A549 (cell line): ENCODE measurements at regions not wholly inside any gene's neighbourhood (a gene's known extent, or its start where the extent isn't known, plus 50 kb on each side); places are given as distances from the start of the nearest gene placed in this dataset.

Experiments
- ATAC-seq, 2 experiments: fragments of 200-7000 bp in 1 of 2; fragments of >200 bp in 1 of 2; cut with Nextera tagmentation in 1 of 2; cut with Tn5 transposase in 1 of 2; 3 replicates each; pipeline versions ENCODE4 v1.8.0 to v1.9.1; 2018 to 2020; ENCODE audit warnings: mild to moderate bottlenecking in 1 of 2, moderate library complexity in 1 of 2
- CTCF ChIA-PET: fragments of 300-600 bp; sonication (Branson Sonifier 250); formaldehyde crosslinking; extraction: SDS; loops from one replicate; lab custom pipeline; 2021; ENCODE audit warnings: antibody characterized with exemption, inconsistent platforms; lab: Yijun Ruan, JAX
- POLR2A ChIA-PET: fragments of 350-600 bp; formaldehyde crosslinking; extraction: SDS; loops from one replicate; lab custom pipeline; 2021; ENCODE audit warnings: antibody characterized with exemption, inconsistent platforms; lab: Yijun Ruan, JAX
- DNase-seq, 2 experiments: peaks; one replicate each; pipeline versions ENCODE4 v3.0.0 to v3.0.0-alpha.2; 2011 to 2016; ENCODE audit warnings: low read depth in 1 of 2, low spot score in 1 of 2
- FAIRE-seq: peaks from 2 replicates; lab custom pipeline; 2011; peaks lifted over from hg19 to GRCh38; lab: Jason Lieb, UNC
- H3K27ac ChIP-seq, 2 experiments: fragments of >200 bp; sonication (Bioruptor Twin); formaldehyde crosslinking; 3 replicates each; pipeline ENCODE4 v1.5.1; 2016 to 2017
- H3K4me1 ChIP-seq: fragments of >200 bp; sonication (Bioruptor Twin); formaldehyde crosslinking; 3 replicates; pipeline ENCODE4 v1.6.1; 2016
- H3K4me2 ChIP-seq: fragments of >200 bp; sonication (Bioruptor Twin); formaldehyde crosslinking; 3 replicates; pipeline ENCODE4 v1.6.1; 2016
- H3K4me3 ChIP-seq: fragments of >200 bp; sonication (Bioruptor Twin); formaldehyde crosslinking; 3 replicates; pipeline ENCODE4 v1.5.1; 2016
- H3K9me3 ChIP-seq: fragments of >200 bp; sonication (Bioruptor Twin); formaldehyde crosslinking; 3 replicates; pipeline ENCODE4 v1.6.1; 2016
- CTCF ChIP-seq: fragments of >200 bp; sonication (Bioruptor Twin); formaldehyde crosslinking; IDR thresholded peaks from 3 replicates; pipeline ENCODE4 v1.5.1; 2016
- ELK1 ChIP-seq: fragments of 150-350 bp; IDR thresholded peaks from 2 replicates; pipeline ENCODE4 v1.6.1; 2014; ENCODE audit warnings: low read depth, mild to moderate bottlenecking, low read length
- EP300 ChIP-seq, 2 experiments: fragments of >200 bp; sonication (Bioruptor Twin); formaldehyde crosslinking; IDR thresholded peaks; 2 replicates in 1 of 2; 3 replicates in 1 of 2; pipeline ENCODE4 v1.6.1; 2016 to 2017
- FOSB ChIP-seq: fragments of 250-450 bp; sonication (Bioruptor Pico); IDR thresholded peaks from 2 replicates; pipeline ENCODE4 v1.5.0; 2020; ENCODE audit warnings: mild to moderate bottlenecking, moderate library complexity
- GATA3 ChIP-seq: IDR thresholded peaks from 2 replicates; pipeline ENCODE4 v1.6.1; 2012; ENCODE audit warnings: borderline replicate concordance
- HDAC2 ChIP-seq: fragments of 200-600 bp; sonication (generic); IDR thresholded peaks from 2 replicates; pipeline ENCODE4 v1.6.1; 2016
- HMGXB4 ChIP-seq: fragments of 250-450 bp; sonication (Bioruptor Pico); IDR thresholded peaks from 2 replicates; pipeline ENCODE4 v1.5.0; 2021; ENCODE audit warnings: mild to moderate bottlenecking, moderate library complexity, borderline replicate concordance
- HOXB13 ChIP-seq: fragments of 250-450 bp; sonication (Bioruptor Pico); IDR thresholded peaks from 2 replicates; pipeline ENCODE4 v1.5.0; 2020; ENCODE audit warnings: low read depth, mild to moderate bottlenecking, moderate library complexity
- JUNB ChIP-seq: fragments of >200 bp; sonication (Bioruptor Twin); formaldehyde crosslinking; IDR thresholded peaks from 2 replicates; pipeline ENCODE4 v1.6.1; 2016
- KDM5A ChIP-seq: fragments of 200-600 bp; sonication (generic); IDR thresholded peaks from 2 replicates; pipeline ENCODE4 v1.6.1; 2016; ENCODE audit warnings: antibody characterized with exemption, mild to moderate bottlenecking
- MYC ChIP-seq: IDR thresholded peaks from 2 replicates; pipeline ENCODE4 v1.6.1; 2012; ENCODE audit warnings: mild to moderate bottlenecking, inconsistent platforms, low read length, improper control_type of control experiment, borderline replicate concordance
- NFE2L2 ChIP-seq: fragments of 150-350 bp; conservative IDR thresholded peaks from 2 replicates; pipeline ENCODE4 v1.6.1; 2014; ENCODE audit warnings: low read length
- NPAS2 ChIP-seq: fragments of 250-450 bp; sonication (Bioruptor Pico); IDR thresholded peaks from 2 replicates; pipeline ENCODE4 v1.8.0; 2022; ENCODE audit warnings: mild to moderate bottlenecking, moderate library complexity, borderline replicate concordance
- PBX3 ChIP-seq: IDR thresholded peaks from 2 replicates; pipeline ENCODE4 v1.6.1; 2012
- TFCP2L1 ChIP-seq: fragments of 250-450 bp; sonication (Bioruptor Pico); IDR thresholded peaks from 2 replicates; pipeline ENCODE4 v1.5.0; 2021; ENCODE audit warnings: mild to moderate bottlenecking
- ZNF302 ChIP-seq: fragments of 250-450 bp; sonication (Bioruptor Pico); IDR thresholded peaks from 2 replicates; pipeline ENCODE4 v1.9.0; 2021; ENCODE audit warnings: inconsistent platforms, mild to moderate bottlenecking, moderate library complexity
- ZSCAN20 ChIP-seq: fragments of 250-450 bp; sonication (Bioruptor Pico); IDR thresholded peaks from 2 replicates; pipeline ENCODE4 v1.8.0; 2022; ENCODE audit warnings: mild to moderate bottlenecking, moderate library complexity
- WGBS: methylation state at CpG from one replicate; pipeline ENCODE4 v1.1.6; 2017; ENCODE audit errors: missing lambda C conversion rate; 5-methylcytosine and 5-hydroxymethylcytosine counted together
- TF ChIP-seq, protein P1 (sequence below): IDR thresholded peaks from 2 replicates; pipeline ENCODE4 v1.6.1; 2012; ENCODE audit warnings: low read depth, borderline replicate concordance

DNA sequence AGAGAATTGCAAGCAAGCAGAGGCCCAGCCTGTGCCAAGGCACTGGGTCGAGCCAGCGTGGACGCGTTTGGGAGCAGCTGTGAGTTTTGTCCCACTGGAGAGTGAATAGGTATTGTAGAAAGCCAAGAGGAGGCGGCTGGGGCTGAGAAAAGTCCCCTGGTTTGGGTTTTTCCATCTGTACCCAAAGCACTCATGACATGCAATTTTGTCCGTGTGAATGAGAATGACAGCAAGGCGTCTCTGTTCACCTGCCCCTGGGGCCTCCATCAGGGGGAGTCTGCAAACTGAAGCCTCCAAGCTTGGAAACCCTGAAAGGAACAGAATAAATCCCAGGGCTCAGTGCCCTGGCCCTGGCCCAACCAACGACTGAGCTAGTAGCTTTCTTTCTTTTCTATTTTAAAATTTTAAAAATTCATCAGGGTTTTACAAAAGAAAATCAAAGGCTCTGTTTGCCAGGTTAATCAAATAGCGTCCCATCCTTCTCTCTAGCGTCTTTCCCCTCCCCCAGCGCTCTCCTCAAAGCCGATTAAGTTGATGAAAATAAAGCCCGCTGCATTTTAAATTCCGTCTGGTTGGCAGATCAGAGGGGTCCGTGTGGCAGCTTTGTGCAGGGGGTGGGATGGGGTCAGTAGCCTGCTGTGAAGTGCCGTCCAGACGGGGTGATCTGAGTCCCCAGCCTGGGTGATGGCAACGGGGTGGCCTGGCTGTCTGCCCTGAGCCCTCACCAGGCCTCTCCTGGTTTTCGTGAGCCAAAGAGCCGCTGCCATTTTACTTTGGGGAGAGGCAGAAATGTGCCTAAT lies 171.0 kb downstream of the KATNIP start:
- ChIA-PET CTCF (interaction anchor here (0.6 to 1.2 kb wide), 2 partner anchors 9 to 46 kb away, joined by 3 read pairs; no protein-coding TSS in a partner anchor), POLR2A (no interaction called here)
- Histone ChIP-seq H3K4me1 (no peaks in the 10 kb centered on the region), H3K27ac (no peak overlapping the region), H3K4me3 (no peak overlapping the region), H3K9me3 (no peaks in the 10 kb centered on the region), H3K4me2 (no peak overlapping the region)
- no peak for FAIRE-seq
- no peak for ATAC-seq
- no peak for DNase-seq
- WGBS = 90% methylated on average over 18 of the region's 20 CpGs
- TF ChIP-seq PBX3 = no peak
- no peak for TF ChIP-seq FOSB (CRISPR knock-in tag)
- TF ChIP-seq, protein P1, sequence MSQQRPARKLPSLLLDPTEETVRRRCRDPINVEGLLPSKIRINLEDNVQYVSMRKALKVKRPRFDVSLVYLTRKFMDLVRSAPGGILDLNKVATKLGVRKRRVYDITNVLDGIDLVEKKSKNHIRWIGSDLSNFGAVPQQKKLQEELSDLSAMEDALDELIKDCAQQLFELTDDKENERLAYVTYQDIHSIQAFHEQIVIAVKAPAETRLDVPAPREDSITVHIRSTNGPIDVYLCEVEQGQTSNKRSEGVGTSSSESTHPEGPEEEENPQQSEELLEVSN = no peak
- TF ChIP-seq JUNB = no peak
- no peak for TF ChIP-seq ZSCAN20 (CRISPR knock-in tag)
- TF ChIP-seq ELK1 = no peak
- no peak for TF ChIP-seq HDAC2
- no peak for TF ChIP-seq EP300 (IDR thresholded peaks at IDR 0.05)

DNA sequence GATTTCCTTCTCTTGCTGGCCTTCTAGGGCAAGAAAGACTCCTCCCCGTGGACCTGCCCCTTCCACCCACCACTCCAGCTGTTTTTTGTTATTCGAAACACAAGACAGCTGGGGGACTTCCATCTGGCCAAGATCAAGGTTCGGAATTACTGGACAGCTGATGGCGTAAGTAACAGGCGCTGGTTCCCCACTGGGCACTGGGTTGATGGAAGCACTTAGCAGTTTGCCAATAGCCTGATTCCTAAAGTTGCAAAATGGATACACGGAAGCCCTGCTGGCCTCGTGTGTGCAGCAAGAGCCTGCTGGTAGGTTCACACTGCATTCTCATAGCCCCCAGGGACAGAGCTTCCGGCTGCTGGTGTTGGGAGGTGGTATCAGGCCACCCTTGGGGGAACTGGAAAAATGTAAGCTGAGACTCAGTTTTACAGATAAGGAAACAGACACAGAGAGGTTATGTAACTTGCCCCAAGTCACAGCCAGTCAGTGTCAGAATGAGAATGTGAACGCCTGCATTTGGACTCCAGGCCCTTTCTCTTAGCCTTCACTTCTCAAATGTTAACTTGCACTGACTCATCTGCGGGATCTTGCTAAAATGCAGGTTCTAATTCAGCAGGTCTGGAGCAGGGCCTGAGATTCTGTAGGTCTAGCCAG lies 171.7 kb downstream of the KATNIP start:
- POLR2A ChIA-PET = no interaction called here
- CTCF ChIA-PET = interaction anchor here (1.5 kb wide), 1 partner anchor 23 kb away, joined by 4 read pairs; no protein-coding TSS in a partner anchor
- Histone ChIP-seq H3K4me2 (no peak overlapping the region), H3K27ac (no peak overlapping the region), H3K4me1 (no peaks in the 10 kb centered on the region)
- 90% methylated on average over 10 of the region's 10 CpGs for WGBS
- TF ChIP-seq MYC (no peak), TFCP2L1 (no peak), ZNF302 (CRISPR knock-in tag) (no peak)
- TF ChIP-seq, all 56 proteins: peak for 0
- ATAC-seq (no peak), DNase-seq (no peak), FAIRE-seq (no peak)
- no peaks in the 10 kb centered on the region for H3K9me3 ChIP-seq
- H3K4me3 ChIP-seq = no peak overlapping the region

DNA sequence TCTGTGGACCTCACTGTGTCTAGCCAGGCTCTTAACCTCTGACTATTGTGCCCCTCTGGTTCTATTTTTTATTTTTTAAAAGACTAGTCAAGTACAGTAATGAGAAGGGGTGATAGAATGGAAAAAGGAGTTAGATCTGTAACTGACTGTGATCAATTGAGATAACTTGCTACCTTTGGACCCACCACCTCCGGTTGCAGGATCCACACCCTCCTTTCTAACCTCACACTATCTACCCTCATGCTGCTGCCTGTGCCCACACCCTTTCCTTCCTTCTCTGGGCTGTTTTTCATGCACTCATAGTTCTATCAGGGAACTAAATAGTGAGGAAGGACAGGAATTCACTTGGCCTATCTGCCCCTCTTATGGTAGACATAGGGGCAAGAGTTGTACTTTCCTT lies 172.3 kb downstream of the KATNIP start:
- H3K4me1 ChIP-seq = no peaks in the 10 kb centered on the region
- ChIA-PET POLR2A (no interaction called here), CTCF (interaction anchor here (1.2 to 1.5 kb wide), 2 partner anchors 24 to 349 kb away, joined by 3 to 4 read pairs; no protein-coding TSS in a partner anchor)
- no peaks in the 10 kb centered on the region for H3K9me3 ChIP-seq
- FAIRE-seq (no peak), ATAC-seq (no peak), DNase-seq (no peak)
- no peak overlapping the region for H3K4me2 ChIP-seq
- TF ChIP-seq, protein P1 = no peak
- H3K4me3 ChIP-seq = no peak overlapping the region
- H3K27ac ChIP-seq = no peak overlapping the region
- WGBS = 86% methylated on average over 1 of the region's 1 CpG

DNA sequence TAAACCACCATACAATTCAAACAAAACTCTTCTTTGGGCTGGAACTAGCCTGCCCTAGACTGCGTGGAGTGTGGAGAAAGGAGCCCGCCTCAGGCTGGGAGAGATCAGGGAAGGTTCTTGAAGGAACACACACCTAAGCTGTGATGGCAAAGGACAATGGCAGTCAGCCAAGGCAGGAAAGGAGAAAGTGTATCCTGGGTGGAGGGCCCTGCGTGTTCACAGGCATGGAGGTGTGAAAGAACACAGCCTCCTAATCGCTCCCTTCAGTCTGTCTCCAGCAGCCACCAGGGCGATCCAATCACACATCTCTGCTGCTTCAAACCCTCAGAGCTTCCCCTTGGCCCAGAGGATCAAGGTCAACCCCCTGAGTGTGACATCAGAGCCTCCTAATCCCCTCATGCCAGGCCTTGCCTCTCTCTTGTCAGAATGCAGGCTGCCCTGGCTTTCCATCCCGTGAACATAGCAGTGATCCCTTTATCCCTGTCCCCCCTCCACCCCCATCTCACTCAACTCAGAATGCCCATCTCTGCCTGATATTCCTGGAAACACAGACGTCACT lies 173.0 kb downstream of the KATNIP start:
- no peak for DNase-seq
- no peak for FAIRE-seq
- POLR2A ChIA-PET = no interaction called here
- Histone ChIP-seq H3K4me2 (no peak overlapping the region), H3K9me3 (no peaks in the 10 kb centered on the region), H3K4me1 (no peaks in the 10 kb centered on the region), H3K4me3 (no peak overlapping the region), H3K27ac (no peak overlapping the region)
- WGBS = 92% methylated on average over 7 of the region's 7 CpGs
- TF ChIP-seq, protein P1 = no peak
- TF ChIP-seq NFE2L2 = no peak
- TF ChIP-seq HMGXB4 = no peak
- TF ChIP-seq KDM5A = no peak
- no peak for TF ChIP-seq HOXB13 (CRISPR knock-in tag)
- TF ChIP-seq CTCF = no peak
- TF ChIP-seq GATA3 = no peak
- no peak for TF ChIP-seq NPAS2 (CRISPR knock-in tag)
- CTCF ChIA-PET = interaction anchor here (0.6 to 1.5 kb wide), 4 partner anchors 25 to 348 kb away, joined by 3 to 4 read pairs (median 4); no protein-coding TSS in a partner anchor
- no peak for ATAC-seq
